ENCODE measurements at regions not wholly inside any gene's neighbourhood (a gene's known extent, or its start where the extent isn't known, plus 50 kb on each side); places are given as distances from the start of the nearest gene placed in this dataset.

- Histone ChIP-seq H3K9me3 (ENCODE audit: control insufficient read depth in 2 of 3, insufficient read depth in 1 of 3, low read length in 3 of 3) (no peaks in the 10 kb centered on the region), H3K9ac (ENCODE audit: low read length in 3 of 3) (no peak overlapping the region), H3K4me3 (ENCODE audit: low read length in 3 of 3) (no peak overlapping the region), H3K4me1 (ENCODE audit: control insufficient read depth in 2 of 3, insufficient read depth in 2 of 3, low read depth in 1 of 3, low read length in 3 of 3) (no peaks in the 10 kb centered on the region), H3K27me3 (ENCODE audit: control insufficient read depth, insufficient read depth, low read length) (no peaks in the 10 kb centered on the region), H3K36me3 (ENCODE audit: control insufficient read depth in 2 of 3, insufficient read depth in 3 of 3, low read length in 3 of 3) (no peaks in the 10 kb centered on the region), H3K27ac (ENCODE audit: low read depth in 2 of 2, low read length in 2 of 2) (no peak overlapping the region)
- no peak for DNase-seq
- intact Hi-C loops (cut with DNase I): no loop called here
- no peak for FAIRE-seq
- no peak for TF ChIP-seq CTCF (IDR thresholded peaks at IDR 0.05; ENCODE audit: borderline replicate concordance, extremely low read depth, insufficient read depth)
Measured at GRCh38 chr2:83172841-83173240, 1286.2 kb downstream of the SUCLG1 start.

GRCh38 chr2:83168377-83168776, 1290.7 kb downstream of the SUCLG1 start:
- Histone ChIP-seq H3K9me3 (ENCODE audit: control insufficient read depth in 2 of 3, insufficient read depth in 1 of 3, low read length in 3 of 3) (no peaks in the 10 kb centered on the region), H3K9ac (ENCODE audit: low read length in 3 of 3) (no peak overlapping the region), H3K36me3 (ENCODE audit: control insufficient read depth in 2 of 3, insufficient read depth in 3 of 3, low read length in 3 of 3) (no peaks in the 10 kb centered on the region), H3K27me3 (ENCODE audit: control insufficient read depth, insufficient read depth, low read length) (no peaks in the 10 kb centered on the region), H3K4me1 (ENCODE audit: control insufficient read depth in 2 of 3, insufficient read depth in 2 of 3, low read depth in 1 of 3, low read length in 3 of 3) (no peaks in the 10 kb centered on the region), H3K4me3 (ENCODE audit: low read length in 3 of 3) (no peak overlapping the region), H3K27ac (ENCODE audit: low read depth in 2 of 2, low read length in 2 of 2) (no peak overlapping the region)
- DNase-seq (no peak), FAIRE-seq (no peak)
- no peak for TF ChIP-seq CTCF (IDR thresholded peaks at IDR 0.05; ENCODE audit: borderline replicate concordance, extremely low read depth, insufficient read depth)
- intact Hi-C loops (cut with DNase I): no loop called here

- intact Hi-C loops (cut with DNase I): no loop called here
- TF ChIP-seq CTCF (IDR thresholded peaks at IDR 0.05; ENCODE audit: borderline replicate concordance, extremely low read depth, insufficient read depth): no peak
- no peak for FAIRE-seq
- Histone ChIP-seq H3K9ac (ENCODE audit: low read length in 3 of 3) (no peak overlapping the region), H3K27ac (ENCODE audit: low read depth in 2 of 2, low read length in 2 of 2) (no peak overlapping the region), H3K36me3 (ENCODE audit: control insufficient read depth in 2 of 3, insufficient read depth in 3 of 3, low read length in 3 of 3) (no peaks in the 10 kb centered on the region), H3K4me3 (ENCODE audit: low read length in 3 of 3) (no peak overlapping the region), H3K9me3 (ENCODE audit: control insufficient read depth in 2 of 3, insufficient read depth in 1 of 3, low read length in 3 of 3) (no peaks in the 10 kb centered on the region), H3K4me1 (ENCODE audit: control insufficient read depth in 2 of 3, insufficient read depth in 2 of 3, low read depth in 1 of 3, low read length in 3 of 3) (no peaks in the 10 kb centered on the region), H3K27me3 (ENCODE audit: control insufficient read depth, insufficient read depth, low read length) (no peaks in the 10 kb centered on the region)
- DNase-seq: no peak
Measured at GRCh38 chr2:83162421-83162820, 1296.7 kb downstream of the SUCLG1 start.

GRCh38 chr2:83160571-83160970, 1298.5 kb downstream of the SUCLG1 start:
- no peaks in the 10 kb centered on the region for H3K36me3 ChIP-seq (ENCODE audit: control insufficient read depth in 2 of 3, insufficient read depth in 3 of 3, low read length in 3 of 3)
- H3K27me3 ChIP-seq (ENCODE audit: control insufficient read depth, insufficient read depth, low read length): no peaks in the 10 kb centered on the region
- no peak overlapping the region for H3K9ac ChIP-seq (ENCODE audit: low read length in 3 of 3)
- no peak overlapping the region for H3K27ac ChIP-seq (ENCODE audit: low read depth in 2 of 2, low read length in 2 of 2)
- DNase-seq (no peak), FAIRE-seq (no peak)
- intact Hi-C loops (cut with DNase I): no loop called here
- no peaks in the 10 kb centered on the region for H3K4me1 ChIP-seq (ENCODE audit: control insufficient read depth in 2 of 3, insufficient read depth in 2 of 3, low read depth in 1 of 3, low read length in 3 of 3)
- H3K4me3 ChIP-seq (ENCODE audit: low read length in 3 of 3): no peak overlapping the region
- no peaks in the 10 kb centered on the region for H3K9me3 ChIP-seq (ENCODE audit: control insufficient read depth in 2 of 3, insufficient read depth in 1 of 3, low read length in 3 of 3)
- TF ChIP-seq CTCF (IDR thresholded peaks at IDR 0.05; ENCODE audit: borderline replicate concordance, extremely low read depth, insufficient read depth): no peak
